HG02571 (cell line): ENCODE measurements at regions not wholly inside any gene's neighbourhood (a gene's known extent, or its start where the extent isn't known, plus 50 kb on each side); places are given as distances from the start of the nearest gene placed in this dataset.

Experiments
- ATAC-seq: cut with Tn5 transposase; IDR thresholded peaks from one replicate; pipeline ENCODE4 v1.9.1; 2021; ENCODE audit warnings: mild to moderate bottlenecking, moderate library complexity; ENCODE audit not compliant: unreplicated experiment

- no peak for ATAC-seq
These were observed 52.1 kb upstream of the EIF3M start for GRCh38 chr11:32531528-32531927.

GRCh38 chr11:32529994-32530588 lies 53.5 kb upstream of the EIF3M start:
- peak; percentile 98 for ATAC-seq

- ATAC-seq: no peak
These were observed 56.1 kb upstream of the EIF3M start for GRCh38 chr11:32527261-32528175.

- ATAC-seq: no peak
These were observed 56.9 kb upstream of the EIF3M start for GRCh38 chr11:32526760-32527159.

GRCh38 chr11:32511926-32512325 lies 71.7 kb upstream of the EIF3M start:
- no peak for ATAC-seq

- ATAC-seq: no peak
These were observed 73.6 kb upstream of the EIF3M start for GRCh38 chr11:32510039-32510438.

GRCh38 chr11:32508780-32509179 lies 73.4 kb upstream of the WT1 start:
- ATAC-seq: no peak

- ATAC-seq: no peak
These were observed 64.7 kb upstream of the WT1 start for GRCh38 chr11:32500001-32500400.

GRCh38 chr11:32497951-32498350 lies 62.6 kb upstream of the WT1 start:
- no peak for ATAC-seq

GRCh38 chr11:32494629-32495028 lies 59.3 kb upstream of the WT1 start:
- no peak for ATAC-seq

GRCh38 chr11:32489464-32489863 lies 54.1 kb upstream of the WT1 start:
- no peak for ATAC-seq

- no peak for ATAC-seq
These were observed 51.9 kb upstream of the WT1 start for GRCh38 chr11:32487270-32487669.

- ATAC-seq: no peak
These were observed 50.4 kb upstream of the WT1 start for GRCh38 chr11:32485733-32486132.
